ENCODE measurements at regions not wholly inside any gene's neighbourhood (a gene's known extent, or its start where the extent isn't known, plus 50 kb on each side); places are given as distances from the start of the nearest gene placed in this dataset.

DNA sequence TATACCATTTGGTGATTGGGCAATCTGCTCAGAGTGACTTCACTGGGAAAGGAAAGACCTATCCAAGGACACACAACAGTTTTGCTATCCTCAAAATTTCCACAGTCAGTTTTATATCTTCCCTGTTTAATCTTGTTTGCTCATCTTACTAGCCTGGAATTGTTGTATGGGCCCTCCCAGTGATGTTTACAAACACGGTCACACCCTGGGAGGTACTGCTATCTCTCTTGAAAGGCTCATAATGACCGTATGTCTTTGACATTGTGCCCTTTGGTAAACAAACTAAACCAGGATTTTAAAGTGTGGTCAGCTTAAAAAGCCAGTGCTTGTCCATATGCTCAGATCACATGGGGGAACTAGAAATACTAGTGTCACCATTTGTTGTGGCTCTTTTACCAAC lies 277.0 kb downstream of the CDH2 start:
- DNase-seq, result no peak

DNA sequence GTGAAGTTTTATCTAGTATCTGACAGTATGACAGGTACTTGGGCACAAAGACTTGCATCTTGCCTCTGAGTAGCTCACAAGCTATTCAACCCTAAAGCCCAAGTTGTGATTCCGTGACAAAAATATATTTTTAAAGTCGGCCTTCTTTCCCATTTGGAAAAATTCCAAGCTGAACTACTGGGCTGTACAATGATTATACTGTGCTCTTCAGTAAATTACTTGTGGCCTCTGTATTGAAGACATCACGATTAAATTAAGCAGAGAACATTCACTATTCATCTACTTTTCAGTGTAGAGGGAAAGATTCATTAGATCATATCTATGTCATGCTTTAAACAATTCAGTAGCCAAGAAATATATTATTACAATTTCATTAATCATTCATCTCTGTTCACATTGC lies 282.2 kb downstream of the CDH2 start:
- no peak for DNase-seq

DNA sequence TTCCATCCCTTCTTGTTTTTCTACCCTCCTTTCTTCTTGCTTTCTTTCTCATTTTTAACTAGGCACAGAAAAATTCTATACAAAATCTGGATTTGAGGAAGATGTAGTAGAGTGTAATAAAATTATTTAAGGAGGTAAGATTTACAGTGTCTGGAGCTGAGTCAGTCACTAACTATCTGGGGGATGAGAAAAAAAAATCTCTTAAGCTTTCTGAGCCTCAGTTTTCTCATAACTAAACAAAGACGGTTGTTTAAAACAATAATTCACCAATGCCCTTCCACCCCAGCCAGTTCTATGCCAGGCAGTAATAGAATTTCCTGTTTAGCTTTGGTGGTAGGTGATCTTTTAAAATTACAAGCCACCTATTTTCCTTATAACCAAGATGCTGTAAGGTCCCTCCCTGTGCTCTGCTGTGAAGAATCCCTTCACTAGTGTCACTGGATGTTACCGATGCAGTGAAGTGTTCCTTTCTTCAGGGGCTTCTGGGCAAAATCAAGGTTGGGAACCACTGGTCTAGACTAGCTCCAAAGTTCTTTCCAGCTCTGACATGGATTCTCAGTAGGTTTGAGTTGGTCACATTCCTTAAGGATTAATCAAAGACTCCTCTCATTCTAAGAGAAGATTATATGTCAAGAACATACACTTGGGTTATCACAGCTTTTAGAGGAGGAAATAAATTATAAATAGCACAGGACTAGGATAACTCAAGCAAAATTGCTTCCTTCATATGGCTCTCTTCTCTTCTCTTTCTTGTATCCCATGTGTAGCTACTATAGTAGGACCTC lies 289.0 kb downstream of the CDH2 start:
- DNase-seq, result no peak

DNA sequence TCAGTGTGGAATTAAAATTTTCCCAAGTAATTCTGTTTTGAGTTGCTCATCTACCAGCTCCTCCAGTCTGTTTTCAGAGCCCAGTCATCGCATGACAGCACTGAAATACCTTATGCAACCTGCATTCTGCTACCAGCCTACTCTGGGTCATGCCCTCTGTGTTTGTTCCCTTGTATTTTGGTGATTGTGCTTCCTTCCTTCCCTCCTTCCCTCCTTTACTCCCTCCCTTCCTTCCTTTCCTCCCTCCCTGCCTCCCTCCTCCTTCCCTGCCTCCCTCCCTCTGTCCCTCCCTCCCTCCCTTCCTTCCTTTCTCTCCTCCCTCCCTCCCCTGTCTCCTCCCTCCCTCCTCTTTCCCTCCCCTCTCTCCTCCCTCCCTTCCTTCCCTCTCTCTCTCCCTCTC lies 289.6 kb downstream of the CDH2 start:
- DNase-seq, result no peak

DNA sequence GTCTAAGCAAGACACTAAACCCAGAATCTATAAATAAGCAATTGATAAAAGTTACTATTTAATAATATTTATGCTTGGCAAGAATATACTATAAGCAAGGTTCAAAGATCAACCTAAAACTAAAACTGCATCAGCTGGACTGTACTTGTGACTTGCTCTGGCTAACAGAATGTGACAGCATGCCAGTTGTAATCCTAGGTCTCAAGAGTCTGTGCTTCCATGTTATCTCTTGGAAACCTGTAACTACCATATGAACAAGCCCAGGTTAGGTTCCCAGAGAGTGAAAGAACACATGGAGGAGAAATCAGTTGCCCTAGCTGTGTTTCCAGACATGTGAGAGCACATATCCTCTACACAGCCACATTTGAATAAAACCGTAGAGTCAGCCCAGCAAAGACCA lies 297.4 kb downstream of the CDH2 start:
- DNase-seq, result no peak

DNA sequence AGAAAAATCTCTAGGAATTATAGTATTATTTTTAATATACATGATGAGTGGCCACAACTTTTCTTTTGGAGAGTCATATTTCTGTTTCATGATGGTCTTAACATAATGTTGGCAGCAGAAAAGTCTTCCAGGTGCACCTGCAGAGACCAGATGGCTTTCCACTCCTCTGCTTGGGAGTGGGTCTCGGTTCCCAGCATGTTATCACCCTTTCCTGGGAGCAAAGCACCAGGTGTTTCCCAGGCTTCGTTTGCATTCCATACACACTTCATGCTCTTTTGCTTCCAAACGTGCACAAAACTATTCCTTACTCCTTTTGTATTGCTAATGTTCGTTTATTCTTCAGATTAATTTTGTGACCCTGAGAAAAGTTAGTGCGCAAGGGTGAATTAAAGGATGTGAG lies 305.2 kb downstream of the CDH2 start:
- DNase-seq, result no peak

DNA sequence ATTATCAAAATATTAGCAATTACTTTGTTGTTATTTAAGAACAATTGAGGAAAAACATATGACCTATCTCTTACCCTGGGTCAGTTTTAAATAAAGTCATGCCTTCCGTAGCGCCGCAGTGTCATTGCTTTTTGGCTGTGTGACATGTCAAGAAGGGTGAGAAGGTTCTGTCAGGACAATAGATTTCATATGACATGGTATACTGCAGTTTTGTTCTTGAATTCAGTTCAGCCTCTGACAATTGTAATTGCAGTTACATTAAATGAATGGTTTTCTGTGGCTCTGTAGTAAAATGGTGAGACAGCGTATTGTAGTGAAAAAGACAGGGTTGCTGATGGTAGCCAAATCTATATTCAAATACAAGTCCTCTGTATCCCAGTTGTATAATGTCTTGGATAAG lies 307.2 kb downstream of the CDH2 start:
- DNase-seq, result no peak

DNA sequence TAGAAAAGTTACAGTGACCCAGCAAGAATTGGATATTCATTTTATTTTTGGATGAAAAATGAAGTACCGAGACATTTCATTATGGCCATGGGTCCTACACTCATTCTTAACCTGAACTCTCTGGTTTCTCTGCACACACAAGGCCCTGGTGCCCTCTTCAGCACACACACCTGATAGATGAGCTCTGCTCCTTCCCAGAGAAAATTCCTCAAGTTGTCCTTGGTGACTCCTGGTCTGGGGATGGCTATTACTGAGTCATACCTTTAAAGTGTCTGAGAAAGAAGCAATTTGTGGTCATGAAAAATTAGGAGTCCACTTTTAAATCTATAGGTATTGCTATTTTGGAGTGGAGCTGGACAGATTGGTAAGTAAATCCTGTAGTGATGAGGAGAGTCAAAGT lies 311.5 kb downstream of the CDH2 start:
- no peak for DNase-seq

DNA sequence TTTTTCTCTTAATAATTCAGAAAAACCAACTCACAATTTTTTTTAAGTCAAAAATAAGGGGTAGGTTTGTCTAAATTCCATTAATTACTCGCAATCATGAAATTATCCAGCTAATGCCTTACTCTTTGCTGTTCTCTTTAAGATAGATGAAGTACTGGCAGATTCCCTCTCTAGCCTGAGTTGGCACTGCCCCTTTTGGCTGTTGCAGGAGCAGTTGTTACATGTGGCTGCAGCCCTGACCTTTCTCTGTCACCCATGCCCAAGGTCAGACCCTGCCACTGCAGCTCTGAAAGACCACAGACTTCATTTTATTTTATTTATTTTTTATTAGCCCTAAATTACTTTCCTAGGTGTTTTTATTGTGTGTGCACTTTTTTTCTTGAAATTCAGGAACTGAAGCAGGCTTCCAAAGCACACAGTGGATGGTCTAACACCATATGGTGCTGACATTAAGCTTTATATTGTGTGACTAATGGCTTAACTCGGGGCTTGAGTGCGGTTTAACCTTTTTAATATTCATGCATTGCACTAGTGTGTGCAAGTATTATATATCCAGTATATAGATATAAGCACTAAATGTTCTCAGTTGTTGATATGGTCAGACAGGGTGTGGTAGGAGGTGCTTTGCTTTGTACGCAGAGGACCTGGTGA lies 313.0 kb downstream of the CDH2 start:
- DNase-seq, result no peak

DNA sequence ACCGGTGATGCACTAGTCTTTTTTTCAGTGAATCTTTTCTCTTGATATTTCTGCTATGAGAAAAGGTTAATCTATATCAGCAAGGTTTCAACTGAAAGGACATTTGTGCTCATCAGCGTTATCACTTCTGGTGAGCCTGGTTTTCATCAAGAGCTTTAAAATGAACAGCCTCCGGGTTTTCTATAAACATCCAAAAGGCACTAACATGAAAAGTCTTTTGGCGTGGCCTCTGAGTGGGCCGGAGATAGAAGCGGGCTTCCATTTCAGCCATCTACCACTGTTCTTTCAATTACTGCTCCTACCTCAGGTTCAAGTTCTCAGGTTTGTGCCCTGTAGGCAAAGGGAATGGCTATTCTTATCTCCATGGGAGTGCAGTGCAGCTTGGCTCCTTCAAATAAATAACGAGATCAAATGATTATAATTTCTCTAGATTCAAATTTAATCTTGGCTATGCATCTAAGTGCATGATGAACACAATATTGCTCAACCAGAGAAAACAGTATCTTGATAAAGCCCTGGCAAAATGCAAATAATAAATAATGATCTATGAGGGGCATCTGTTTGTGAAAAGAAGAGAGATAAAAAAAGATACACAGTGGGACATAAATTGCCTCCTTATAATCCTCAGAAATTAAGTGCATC lies 314.8 kb downstream of the CDH2 start:
- DNase-seq, result no peak

DNA sequence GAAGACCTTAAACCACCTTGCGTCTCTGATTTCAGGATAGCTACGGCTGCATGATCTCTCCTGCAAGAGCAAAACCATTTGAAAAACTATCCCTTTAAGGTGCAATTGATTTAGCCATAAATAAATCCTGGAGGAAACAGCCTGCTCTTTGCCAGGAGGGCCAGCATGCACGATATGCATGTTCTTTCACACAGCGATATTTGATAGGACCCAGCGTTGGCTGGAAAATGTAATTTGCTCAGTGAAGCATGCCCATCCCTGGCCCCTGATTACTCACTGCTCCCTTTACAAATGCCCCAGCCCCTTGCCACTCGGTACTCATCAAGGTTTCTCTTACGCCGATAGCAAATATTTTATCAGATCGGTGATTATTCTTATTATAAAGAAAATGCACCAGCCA lies 315.4 kb downstream of the CDH2 start:
- DNase-seq, result no peak

DNA sequence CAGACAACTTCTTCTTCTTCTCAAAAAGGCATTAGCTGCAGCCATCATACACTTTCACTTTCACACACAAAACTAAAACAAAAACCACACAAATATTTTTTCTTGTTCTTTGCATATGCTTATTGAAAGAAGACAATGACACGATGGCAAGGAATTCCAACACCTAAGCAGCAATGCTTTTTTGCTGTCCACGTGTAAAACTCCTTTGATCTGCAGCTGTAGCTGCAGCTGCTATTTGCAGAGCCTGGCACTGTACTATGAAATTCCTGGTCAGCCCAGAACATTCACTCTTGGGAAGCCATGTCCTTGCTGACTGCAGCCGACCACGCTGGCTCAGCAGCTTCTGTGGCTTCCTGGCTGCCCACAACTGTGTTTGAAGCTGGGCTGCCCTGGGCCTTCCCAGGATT lies 316.2 kb downstream of the CDH2 start:
- DNase-seq, result no peak

DNA sequence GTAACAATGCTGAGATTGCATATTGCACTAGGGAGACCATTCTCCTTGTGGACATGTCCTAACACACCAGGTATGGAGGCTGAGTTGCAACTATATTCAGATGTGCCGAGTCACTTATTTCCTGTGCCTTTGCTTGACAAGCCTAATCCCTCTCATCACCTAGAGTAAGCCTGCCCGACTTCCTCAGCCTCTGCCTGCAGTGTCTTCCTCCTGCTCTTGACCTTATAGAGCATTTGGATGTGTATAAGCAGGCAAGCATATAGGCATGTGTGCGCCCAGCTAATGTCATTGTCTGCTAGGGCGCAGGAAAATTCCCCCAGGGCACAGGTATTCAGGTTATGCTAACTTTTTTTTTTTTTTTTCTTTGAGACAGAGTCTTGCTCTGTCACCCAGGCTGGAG lies 316.9 kb downstream of the CDH2 start:
- no peak for DNase-seq

DNA sequence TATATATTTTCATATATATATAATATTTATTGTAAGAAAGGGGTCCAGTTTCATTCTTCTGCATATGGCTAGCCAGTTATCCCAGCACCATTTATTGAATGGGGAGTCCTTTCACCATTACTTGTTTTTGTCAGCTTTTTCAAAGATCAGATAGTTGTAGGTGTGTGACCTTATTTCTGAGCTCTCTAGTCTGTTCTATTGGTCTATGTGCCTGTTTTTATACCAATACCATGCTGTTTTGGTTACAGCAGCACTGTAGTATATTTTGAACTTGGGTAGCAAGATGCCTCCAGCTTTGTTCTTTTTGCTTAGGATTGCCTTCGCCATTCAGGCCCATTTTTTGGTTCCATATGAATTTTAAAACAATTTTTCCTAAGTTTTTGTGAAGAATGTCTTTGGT lies 320.1 kb downstream of the CDH2 start:
- no peak for DNase-seq

DNA sequence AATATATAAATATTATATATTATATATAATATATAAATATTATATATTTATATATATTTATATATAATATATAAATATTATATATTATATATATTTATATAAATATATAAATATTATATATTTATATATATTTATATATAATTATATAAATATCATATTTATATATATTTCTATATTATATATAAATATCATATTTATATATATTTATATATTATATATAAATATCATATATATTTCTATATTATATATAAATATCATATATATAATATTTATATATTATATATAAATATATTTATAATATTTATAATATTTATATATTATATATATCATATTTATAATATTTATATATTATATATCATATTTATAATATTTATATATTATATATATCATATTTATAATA lies 321.4 kb downstream of the CDH2 start:
- DNase-seq, result no peak

DNA sequence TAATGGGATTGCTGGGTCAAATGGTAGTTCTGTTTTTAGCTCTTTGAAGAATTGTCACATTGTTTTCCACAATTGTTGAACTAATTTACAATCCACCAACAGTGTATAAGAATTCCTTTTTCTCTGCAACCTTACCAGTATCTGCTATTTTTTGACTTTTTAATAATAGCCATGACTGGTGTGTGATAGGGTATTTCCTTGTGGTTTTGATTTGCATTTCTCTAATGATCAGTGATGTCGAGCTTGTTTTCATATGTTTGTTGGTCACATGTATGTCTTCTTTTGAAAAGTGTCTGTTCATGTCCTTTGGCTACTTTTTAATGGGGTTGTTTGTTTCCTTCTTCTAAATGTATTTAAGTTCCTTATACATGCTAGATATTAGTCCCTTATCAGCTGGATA lies 322.3 kb downstream of the CDH2 start:
- no peak for DNase-seq

DNA sequence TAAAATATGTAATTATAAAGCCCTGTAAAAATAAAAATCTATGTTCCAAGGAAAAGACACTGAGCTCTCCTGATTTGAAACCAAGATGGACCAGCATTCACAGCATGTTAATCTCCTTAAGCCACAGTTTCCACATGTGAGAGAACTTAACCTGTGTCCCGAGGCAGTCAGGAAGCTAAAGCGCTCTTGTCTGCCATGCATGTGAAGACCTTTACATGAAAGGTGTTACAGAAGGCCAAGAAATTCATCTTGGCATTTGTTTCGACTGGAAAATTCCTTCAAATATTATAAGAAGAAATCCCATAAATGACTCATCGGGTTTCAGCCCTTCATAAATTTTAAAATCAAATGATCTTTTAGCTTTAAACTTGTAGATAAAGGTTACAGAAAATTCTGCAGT lies 328.6 kb downstream of the CDH2 start:
- DNase-seq, result no peak

DNA sequence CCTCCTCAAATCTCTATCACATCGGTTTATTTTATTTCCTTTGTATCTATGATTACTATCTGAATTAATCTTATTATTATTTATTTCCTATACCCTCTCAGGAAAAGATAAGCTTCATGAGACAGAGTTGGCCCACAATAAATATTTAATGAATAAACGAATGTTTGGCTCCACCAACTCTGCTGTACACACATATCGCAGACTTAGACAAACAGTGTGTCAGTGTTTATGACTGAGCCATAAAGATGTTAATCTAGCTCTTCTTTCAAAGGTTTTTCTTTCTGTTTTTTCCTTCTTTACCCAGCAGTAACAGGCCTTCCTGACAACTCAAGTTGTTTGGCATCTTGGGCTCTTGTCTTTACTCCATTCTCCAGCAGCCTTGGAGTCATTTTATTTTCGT lies 329.5 kb downstream of the CDH2 start:
- DNase-seq, result no peak

DNA sequence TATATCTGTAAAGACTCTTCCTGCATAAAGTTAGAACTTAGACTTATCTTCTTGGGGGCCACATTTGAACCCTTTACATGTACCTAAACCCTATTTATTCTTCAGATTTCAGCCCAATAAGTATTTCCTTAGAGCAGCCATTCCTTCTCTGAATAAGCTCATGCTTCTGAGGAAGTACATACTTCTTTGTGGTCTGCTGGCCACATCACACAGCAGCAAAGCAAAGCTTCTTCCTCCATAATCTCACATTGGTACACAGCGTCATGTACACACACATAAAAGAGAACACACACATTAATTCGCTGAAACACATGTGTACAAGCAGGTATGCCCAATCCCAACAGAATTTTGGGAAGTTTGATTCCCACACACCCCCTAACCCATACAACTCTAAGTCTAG lies 331.0 kb downstream of the CDH2 start:
- no peak for DNase-seq

DNA sequence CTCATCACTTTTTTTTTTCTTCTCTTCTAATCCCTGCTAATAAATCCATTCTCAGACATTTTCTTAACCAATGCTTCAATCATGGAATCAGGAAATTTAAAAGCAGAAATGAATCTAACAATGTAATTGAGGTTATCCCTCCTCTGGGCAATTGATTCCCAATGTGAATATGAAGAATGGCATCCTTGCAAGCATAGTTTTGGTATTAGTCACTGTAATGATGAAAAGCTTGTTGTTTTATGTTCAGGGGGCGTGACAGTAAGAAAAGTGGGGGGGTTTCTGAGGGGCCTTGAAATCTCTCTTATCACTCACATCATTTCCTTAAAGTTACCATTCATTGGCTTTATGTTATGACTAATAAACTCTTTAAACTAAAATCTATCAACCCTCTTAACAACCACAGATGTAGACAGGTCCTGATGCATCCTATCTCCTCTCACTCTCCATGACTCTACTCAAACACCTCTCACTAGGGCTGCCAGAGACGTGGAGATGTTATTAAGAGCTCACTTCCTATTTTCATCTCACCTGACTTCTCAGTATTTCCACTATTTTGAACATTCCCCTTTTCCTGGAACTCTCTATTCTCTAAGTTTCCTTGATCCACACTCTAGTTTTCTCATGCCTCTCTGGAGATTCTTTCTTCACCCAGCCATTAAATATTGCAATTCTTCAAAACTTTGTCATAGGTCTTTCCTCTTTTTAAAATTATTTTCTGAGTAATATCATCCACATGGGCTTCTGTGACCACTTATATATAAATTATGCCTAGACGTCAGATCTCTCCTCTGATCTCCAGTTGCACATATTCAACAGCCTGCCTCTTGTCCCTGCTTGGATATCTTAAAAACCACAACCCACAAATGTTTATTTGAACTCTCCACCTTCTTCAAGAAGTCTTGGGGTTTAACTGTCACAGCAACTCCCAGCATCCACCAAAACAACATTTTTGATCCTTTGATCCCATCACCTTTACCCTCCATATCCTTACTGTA lies 332.9 kb downstream of the CDH2 start:
- no peak for DNase-seq

DNA sequence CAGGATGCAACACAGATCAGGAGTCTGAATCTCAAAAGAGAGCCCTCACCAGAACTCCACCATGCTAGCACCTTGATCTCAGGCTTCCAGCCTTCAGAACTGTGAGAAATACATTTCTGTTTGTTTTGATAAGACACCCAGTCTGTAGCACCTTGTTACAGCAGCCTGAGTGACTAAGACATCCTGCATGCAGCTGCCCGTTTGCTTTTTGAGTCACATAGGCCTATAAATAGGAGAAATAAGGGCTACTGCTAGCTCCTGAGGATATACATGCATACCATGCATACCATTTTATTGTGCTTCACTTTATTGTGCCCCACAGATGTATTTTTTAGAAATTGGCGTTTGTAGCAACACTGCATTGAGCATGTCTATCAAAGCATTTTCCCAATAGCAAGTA lies 337.8 kb downstream of the CDH2 start:
- peak; percentile 27 for DNase-seq

DNA sequence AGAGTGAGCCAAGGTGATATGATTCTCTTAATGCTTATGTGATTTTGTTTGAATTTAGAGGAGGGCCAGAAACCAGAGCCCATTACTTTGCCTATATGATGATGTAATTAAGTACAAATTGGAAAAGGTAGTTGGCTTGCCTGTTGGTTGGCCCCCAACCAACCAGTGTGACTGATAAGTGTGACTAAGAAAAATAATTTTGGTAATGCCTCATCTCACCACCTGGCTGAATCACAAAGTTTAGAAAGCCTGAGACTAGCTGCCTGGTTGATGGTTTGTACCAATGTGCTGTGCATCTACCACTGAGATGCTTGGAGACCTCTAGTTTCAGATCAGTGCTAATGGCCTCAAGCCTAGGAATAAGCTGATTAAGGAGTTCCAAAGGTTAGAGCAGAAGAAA lies 338.7 kb downstream of the CDH2 start:
- no peak for DNase-seq

DNA sequence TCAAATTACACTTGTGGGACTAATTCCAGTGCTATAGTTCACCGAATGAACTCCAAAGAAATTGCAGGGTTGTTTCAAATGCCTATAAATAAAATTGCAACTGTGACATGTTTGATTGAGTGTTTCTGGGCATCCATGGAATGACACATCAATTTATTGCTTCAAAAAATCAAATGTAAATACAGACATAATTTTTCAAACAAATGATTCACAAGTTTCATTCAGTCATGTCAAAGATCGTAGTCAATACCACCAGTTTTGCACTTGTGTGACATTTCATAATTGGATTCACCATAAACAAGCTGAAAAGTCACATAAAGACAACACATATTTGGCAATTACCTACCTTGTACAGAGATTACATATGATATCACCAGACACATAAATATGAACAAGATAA lies 350.8 kb downstream of the CDH2 start:
- DNase-seq, result no peak
